C4-2B (cell line): ENCODE measurements at regions not wholly inside any gene's neighbourhood (a gene's known extent, or its start where the extent isn't known, plus 50 kb on each side); places are given as distances from the start of the nearest gene placed in this dataset.

ENCODE experiments used
- ZFX ChIP-seq: fragments of 450-650 bp; IDR thresholded peaks from 2 replicates; pipeline ENCODE4 v1.6.1; 2017
- TF ChIP-seq, protein P1 (sequence below): fragments of 450-650 bp; conservative IDR thresholded peaks from 2 replicates; pipeline ENCODE4 v1.5.1; 2017; ENCODE audit warnings: mild to moderate bottlenecking

DNA sequence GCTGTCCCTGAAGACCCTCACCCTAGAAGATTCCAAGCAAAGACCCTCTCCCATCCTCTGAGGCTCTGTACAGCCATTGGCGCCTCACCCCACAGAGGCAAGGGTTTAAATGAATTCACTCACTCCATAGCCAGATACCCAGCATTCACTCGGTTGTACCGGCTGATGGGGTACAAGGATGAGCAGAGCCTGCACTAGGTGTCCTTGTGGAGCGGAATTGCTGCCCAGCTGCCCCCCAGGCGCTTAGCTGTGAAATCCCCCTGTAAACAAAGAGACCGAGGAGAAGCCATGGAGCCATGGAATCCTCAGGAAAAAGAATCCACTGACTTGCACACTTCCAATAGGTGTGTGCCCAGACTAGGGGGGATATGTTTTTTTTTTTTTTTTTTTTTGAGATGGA, 117.3 kb downstream of the SHANK2 start:
- TF ChIP-seq, protein P1, sequence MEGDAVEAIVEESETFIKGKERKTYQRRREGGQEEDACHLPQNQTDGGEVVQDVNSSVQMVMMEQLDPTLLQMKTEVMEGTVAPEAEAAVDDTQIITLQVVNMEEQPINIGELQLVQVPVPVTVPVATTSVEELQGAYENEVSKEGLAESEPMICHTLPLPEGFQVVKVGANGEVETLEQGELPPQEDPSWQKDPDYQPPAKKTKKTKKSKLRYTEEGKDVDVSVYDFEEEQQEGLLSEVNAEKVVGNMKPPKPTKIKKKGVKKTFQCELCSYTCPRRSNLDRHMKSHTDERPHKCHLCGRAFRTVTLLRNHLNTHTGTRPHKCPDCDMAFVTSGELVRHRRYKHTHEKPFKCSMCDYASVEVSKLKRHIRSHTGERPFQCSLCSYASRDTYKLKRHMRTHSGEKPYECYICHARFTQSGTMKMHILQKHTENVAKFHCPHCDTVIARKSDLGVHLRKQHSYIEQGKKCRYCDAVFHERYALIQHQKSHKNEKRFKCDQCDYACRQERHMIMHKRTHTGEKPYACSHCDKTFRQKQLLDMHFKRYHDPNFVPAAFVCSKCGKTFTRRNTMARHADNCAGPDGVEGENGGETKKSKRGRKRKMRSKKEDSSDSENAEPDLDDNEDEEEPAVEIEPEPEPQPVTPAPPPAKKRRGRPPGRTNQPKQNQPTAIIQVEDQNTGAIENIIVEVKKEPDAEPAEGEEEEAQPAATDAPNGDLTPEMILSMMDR = no peak
- no peak for TF ChIP-seq ZFX
